Tibial nerve (tissue), 4 donors: ENCODE measurements at regions not wholly inside any gene's neighbourhood (a gene's known extent, or its start where the extent isn't known, plus 50 kb on each side); places are given as distances from the start of the nearest gene placed in this dataset.

Experiments
- DNase-seq, 2 donors: peaks; one replicate each; pipeline ENCODE4 v3.0.0-alpha.2; 2019; ENCODE audit warnings: low spot score in 2 of 2
- H3K27ac ChIP-seq, 4 donors: fragments of 200-600 bp; sonication (generic) in 3 of 4; one replicate each; pipeline ENCODE4 v1.5.1; 2017 to 2019; ENCODE audit warnings: mild to moderate bottlenecking in 1 of 4
- H3K27me3 ChIP-seq, 2 donors: fragments of 200-600 bp; sonication (generic) in 1 of 2; one replicate each; pipeline versions ENCODE4 v1.5.1 to v1.6.0; 2017 to 2019
- H3K36me3 ChIP-seq, 3 donors: fragments of 200-600 bp; sonication (generic); one replicate each; pipeline ENCODE4 v1.5.1; 2018 to 2019
- H3K4me1 ChIP-seq, 4 donors: fragments of 200-600 bp; sonication (generic) in 3 of 4; one replicate each; pipeline ENCODE4 v1.5.1; 2017 to 2019
- H3K4me3 ChIP-seq, 4 donors: fragments of 200-600 bp; sonication (generic) in 3 of 4; one replicate each; pipeline ENCODE4 v1.5.1; 2017 to 2019; ENCODE audit warnings: mild to moderate bottlenecking in 1 of 4, moderate library complexity in 1 of 4
- H3K9me3 ChIP-seq, 4 donors: fragments of 200-600 bp; sonication (generic) in 3 of 4; one replicate each; pipeline ENCODE4 v1.5.1; 2017 to 2019
- EP300 ChIP-seq, 2 donors: sonication (generic); formaldehyde crosslinking; IDR thresholded peaks; one replicate each; pipeline ENCODE4 v1.6.1; 2017; ENCODE audit warnings: antibody characterized with exemption in 2 of 2, mild to moderate bottlenecking in 1 of 2
- POLR2A ChIP-seq, 2 donors: fragments of 450-650 bp; IDR thresholded peaks; one replicate each; pipeline ENCODE4 v1.6.1; 2017; ENCODE audit warnings: antibody characterized with exemption in 2 of 2, mild to moderate bottlenecking in 2 of 2, moderate library complexity in 2 of 2
- WGBS, 2 donors: methylation state at CpG; one replicate each; pipeline ENCODE4 v1.1.5; 2018; 5-methylcytosine and 5-hydroxymethylcytosine counted together
- TF ChIP-seq, protein P1 (sequence below), 5 experiments: fragments of 200-600 bp in 3 of 5; fragments of 450-650 bp in 2 of 5; sonication (generic) in 3 of 5; IDR thresholded peaks; one replicate each; pipeline ENCODE4 v1.5.1; 2016 to 2019; ENCODE audit warnings: antibody characterized with exemption in 5 of 5, mild to moderate bottlenecking in 3 of 5, moderate library complexity in 2 of 5

DNA sequence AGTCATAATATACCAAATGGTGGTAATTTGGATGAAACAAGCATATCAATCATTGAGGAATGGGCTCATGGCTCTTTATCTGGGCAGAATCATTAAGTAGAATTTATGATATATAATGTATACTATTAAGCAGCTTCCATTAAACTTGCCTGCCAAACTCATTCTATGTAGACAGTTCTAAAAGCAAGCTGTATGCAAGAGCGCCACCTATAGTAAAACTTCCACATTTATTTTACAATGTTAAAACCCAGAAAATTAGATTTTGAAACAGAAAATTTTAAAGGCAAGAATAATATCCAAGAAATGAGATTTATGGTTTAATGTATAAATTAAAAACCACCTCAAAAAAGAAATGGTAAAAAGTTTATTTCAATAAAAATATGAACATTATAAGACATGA lies 161.5 kb downstream of the MZT1 start:
- no peak for TF ChIP-seq EP300 (IDR thresholded peaks at IDR 0.05)
- no peak for TF ChIP-seq POLR2A (IDR thresholded peaks at IDR 0.05)
- TF ChIP-seq, protein P1, sequence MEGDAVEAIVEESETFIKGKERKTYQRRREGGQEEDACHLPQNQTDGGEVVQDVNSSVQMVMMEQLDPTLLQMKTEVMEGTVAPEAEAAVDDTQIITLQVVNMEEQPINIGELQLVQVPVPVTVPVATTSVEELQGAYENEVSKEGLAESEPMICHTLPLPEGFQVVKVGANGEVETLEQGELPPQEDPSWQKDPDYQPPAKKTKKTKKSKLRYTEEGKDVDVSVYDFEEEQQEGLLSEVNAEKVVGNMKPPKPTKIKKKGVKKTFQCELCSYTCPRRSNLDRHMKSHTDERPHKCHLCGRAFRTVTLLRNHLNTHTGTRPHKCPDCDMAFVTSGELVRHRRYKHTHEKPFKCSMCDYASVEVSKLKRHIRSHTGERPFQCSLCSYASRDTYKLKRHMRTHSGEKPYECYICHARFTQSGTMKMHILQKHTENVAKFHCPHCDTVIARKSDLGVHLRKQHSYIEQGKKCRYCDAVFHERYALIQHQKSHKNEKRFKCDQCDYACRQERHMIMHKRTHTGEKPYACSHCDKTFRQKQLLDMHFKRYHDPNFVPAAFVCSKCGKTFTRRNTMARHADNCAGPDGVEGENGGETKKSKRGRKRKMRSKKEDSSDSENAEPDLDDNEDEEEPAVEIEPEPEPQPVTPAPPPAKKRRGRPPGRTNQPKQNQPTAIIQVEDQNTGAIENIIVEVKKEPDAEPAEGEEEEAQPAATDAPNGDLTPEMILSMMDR (IDR thresholded peaks at IDR 0.05): peak in 4 of 5 experiments; percentile 15 to 53 (median 30)
- H3K4me1 ChIP-seq: peaks cover 0 to 8% (median 0%) of the 10 kb centered on the region in 4 donors
- H3K36me3 ChIP-seq: no peaks in the 10 kb centered on the region
- DNase-seq: no peak
- H3K9me3 ChIP-seq: no peaks in the 10 kb centered on the region
- WGBS, 2 donors: 19 to 27% methylated on average over 1 of the region's 1 CpG
- no peaks in the 10 kb centered on the region for H3K27me3 ChIP-seq
- no peak overlapping the region for H3K4me3 ChIP-seq
- no peak overlapping the region for H3K27ac ChIP-seq

DNA sequence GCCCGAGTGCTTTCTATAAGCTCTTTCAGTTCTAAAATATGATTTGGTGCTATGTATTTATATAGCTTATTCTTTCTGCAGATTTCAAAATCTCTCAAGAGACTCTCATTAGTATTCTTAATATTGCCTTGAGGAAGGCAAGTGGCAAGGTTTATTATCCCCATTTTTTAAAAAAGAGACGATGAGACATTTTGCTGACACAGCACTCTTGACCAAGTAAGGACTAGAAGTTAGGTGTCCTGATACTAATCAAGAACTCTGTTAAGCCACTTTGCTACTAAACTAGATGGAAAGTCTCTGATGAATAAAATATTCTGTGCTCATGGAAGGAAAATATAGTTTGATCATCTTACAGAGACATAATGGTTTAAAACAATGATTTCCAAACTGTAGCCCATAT lies 164.7 kb downstream of the MZT1 start:
- no peak for DNase-seq
- H3K9me3 ChIP-seq: no peaks in the 10 kb centered on the region
- H3K4me3 ChIP-seq: no peak overlapping the region
- H3K27me3 ChIP-seq: no peaks in the 10 kb centered on the region
- no peak overlapping the region for H3K27ac ChIP-seq
- H3K4me1 ChIP-seq: no peaks in the 10 kb centered on the region
- H3K36me3 ChIP-seq: no peaks in the 10 kb centered on the region
- TF ChIP-seq POLR2A (IDR thresholded peaks at IDR 0.05): no peak
- WGBS, 2 donors: 74 to 80% methylated on average over 2 of the region's 2 CpGs

DNA sequence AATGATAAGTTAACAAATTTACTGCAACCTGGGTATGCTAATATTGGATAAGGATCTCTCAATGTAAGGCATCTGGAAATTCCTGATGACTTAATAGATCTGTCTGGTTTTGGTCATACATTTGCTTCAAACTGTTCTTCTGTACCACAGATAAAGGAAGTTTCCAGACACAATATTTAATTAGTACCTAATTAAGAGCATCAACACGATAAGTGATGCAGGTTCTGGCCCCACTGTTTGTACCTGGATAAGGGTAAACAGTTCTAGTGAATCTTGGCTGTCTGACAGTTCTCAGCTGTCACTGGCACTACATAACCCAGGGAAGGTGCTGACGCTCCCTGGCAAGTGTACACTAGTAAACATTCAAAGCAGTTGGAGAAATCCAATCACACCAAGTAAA lies 165.6 kb downstream of the MZT1 start:
- WGBS, 2 donors: 81 to 89% methylated on average over 2 of the region's 2 CpGs

DNA sequence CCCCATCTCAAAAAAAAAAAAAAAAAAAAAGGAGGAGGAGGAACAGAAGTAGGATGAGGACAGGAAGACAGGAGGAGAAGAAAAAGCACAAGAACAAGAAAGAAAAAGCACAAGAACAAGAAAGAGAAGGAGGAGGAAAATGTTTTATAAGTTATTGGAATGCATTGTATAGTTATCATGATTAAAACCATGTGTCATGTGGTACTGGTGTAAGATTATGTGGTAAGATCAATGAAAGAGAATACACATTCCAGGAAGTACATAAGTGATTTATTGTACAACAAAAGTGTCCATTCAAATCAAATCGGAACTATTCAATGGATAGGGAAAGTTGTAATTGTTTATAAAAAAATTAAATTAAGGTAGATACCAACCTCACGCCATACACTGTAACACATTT lies 167.7 kb downstream of the MZT1 start:
- H3K27me3 ChIP-seq: no peaks in the 10 kb centered on the region
- no peaks in the 10 kb centered on the region for H3K9me3 ChIP-seq

More for the DNA sequence above, 165.6 kb downstream of the MZT1 start:
- H3K36me3 ChIP-seq: no peaks in the 10 kb centered on the region
- no peaks in the 10 kb centered on the region for H3K4me1 ChIP-seq
- no peak overlapping the region for H3K27ac ChIP-seq
- no peak overlapping the region for H3K4me3 ChIP-seq
- no peak for DNase-seq
- H3K27me3 ChIP-seq: no peaks in the 10 kb centered on the region
- TF ChIP-seq, protein P1 (IDR thresholded peaks at IDR 0.05): no peak
- TF ChIP-seq EP300 (IDR thresholded peaks at IDR 0.05): no peak
- H3K9me3 ChIP-seq: no peaks in the 10 kb centered on the region

DNA sequence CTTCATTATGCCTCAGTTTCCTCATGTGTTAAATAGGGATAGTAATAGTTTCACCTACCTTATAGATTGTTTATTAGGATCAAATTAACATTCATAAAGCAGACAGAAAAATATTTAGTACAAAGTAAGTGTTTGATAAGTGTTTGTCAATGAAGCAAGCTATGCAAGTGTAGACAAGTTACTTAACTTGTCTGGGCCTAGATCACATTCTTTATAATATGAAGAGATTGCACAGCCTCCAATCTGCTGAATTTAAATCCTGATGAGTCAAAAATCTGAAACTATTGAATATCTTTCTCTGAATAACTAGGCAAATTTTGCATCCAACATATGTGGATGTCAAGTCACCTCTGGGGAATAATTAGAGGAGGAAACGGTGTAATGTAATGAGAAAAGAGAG lies 170.5 kb downstream of the MZT1 start:
- no peaks in the 10 kb centered on the region for H3K4me1 ChIP-seq
- WGBS, 2 donors: 67 to 70% methylated on average over 1 of the region's 1 CpG
- H3K27me3 ChIP-seq: no peaks in the 10 kb centered on the region
- no peak overlapping the region for H3K4me3 ChIP-seq
- H3K9me3 ChIP-seq: no peaks in the 10 kb centered on the region
- no peaks in the 10 kb centered on the region for H3K36me3 ChIP-seq
- no peak for TF ChIP-seq POLR2A (IDR thresholded peaks at IDR 0.05)
- TF ChIP-seq, protein P1 (IDR thresholded peaks at IDR 0.05): no peak
- no peak for TF ChIP-seq EP300 (IDR thresholded peaks at IDR 0.05)
- no peak for DNase-seq
- no peak overlapping the region for H3K27ac ChIP-seq

More for the DNA sequence above, 167.7 kb downstream of the MZT1 start:
- H3K4me3 ChIP-seq: no peak overlapping the region
- H3K4me1 ChIP-seq: no peaks in the 10 kb centered on the region
- H3K27ac ChIP-seq: no peak overlapping the region
- WGBS, 2 donors: 82 to 91% methylated on average over 2 of the region's 2 CpGs
- DNase-seq: no peak
- TF ChIP-seq EP300 (IDR thresholded peaks at IDR 0.05): no peak
- TF ChIP-seq POLR2A (IDR thresholded peaks at IDR 0.05): no peak
- TF ChIP-seq, protein P1 (IDR thresholded peaks at IDR 0.05): no peak
- no peaks in the 10 kb centered on the region for H3K36me3 ChIP-seq

DNA sequence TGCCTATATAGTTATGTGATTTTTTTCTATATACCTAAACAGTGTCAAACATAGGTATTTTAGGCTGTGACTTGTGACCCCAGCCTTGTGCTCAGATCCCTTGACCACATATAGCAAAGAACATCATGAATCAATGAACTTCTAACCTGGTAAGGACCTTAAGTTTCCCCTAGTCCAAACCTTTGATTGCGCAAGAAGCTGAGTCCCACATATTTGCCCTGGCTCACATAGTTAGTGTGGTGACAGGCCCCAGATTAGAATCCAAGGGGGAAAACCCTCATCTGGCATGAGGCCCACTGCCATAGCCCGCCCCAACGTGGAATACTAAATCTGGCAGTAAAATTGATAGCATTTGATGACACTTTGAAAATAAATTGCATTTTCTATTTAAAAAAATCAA lies 171.8 kb downstream of the MZT1 start:
- Histone ChIP-seq H3K4me1 (no peaks in the 10 kb centered on the region), H3K9me3 (no peaks in the 10 kb centered on the region), H3K4me3 (no peak overlapping the region), H3K36me3 (no peaks in the 10 kb centered on the region), H3K27ac (no peak overlapping the region), H3K27me3 (no peaks in the 10 kb centered on the region)
- TF ChIP-seq, protein P1 (IDR thresholded peaks at IDR 0.05): no peak
- TF ChIP-seq POLR2A (IDR thresholded peaks at IDR 0.05) (no peak), EP300 (IDR thresholded peaks at IDR 0.05) (no peak)
- 84 to 89% methylated on average over 3 of the region's 3 CpGs for WGBS, 2 donors
- no peak for DNase-seq
